A549 (cell line): ENCODE measurements at regions not wholly inside any gene's neighbourhood (a gene's known extent, or its start where the extent isn't known, plus 50 kb on each side); places are given as distances from the start of the nearest gene placed in this dataset.

Source experiments
- ELK1 ChIP-seq: fragments of 150-350 bp; IDR thresholded peaks from 2 replicates; pipeline ENCODE4 v1.6.1; 2014; ENCODE audit warnings: low read depth, mild to moderate bottlenecking, low read length
- EP300 ChIP-seq, 2 experiments: fragments of >200 bp; sonication (Bioruptor Twin); formaldehyde crosslinking; IDR thresholded peaks; 2 replicates in 1 of 2; 3 replicates in 1 of 2; pipeline ENCODE4 v1.6.1; 2016 to 2017
- POLR2A ChIP-seq: IDR thresholded peaks from 2 replicates; pipeline ENCODE4 v1.6.1; 2012; ENCODE audit warnings: mild to moderate bottlenecking, low read length
- TF ChIP-seq, protein P1 (sequence below): fragments of >200 bp; sonication (Bioruptor Twin); formaldehyde crosslinking; IDR thresholded peaks from 3 replicates; pipeline ENCODE4 v1.5.1; 2016

- TF ChIP-seq, protein P1, sequence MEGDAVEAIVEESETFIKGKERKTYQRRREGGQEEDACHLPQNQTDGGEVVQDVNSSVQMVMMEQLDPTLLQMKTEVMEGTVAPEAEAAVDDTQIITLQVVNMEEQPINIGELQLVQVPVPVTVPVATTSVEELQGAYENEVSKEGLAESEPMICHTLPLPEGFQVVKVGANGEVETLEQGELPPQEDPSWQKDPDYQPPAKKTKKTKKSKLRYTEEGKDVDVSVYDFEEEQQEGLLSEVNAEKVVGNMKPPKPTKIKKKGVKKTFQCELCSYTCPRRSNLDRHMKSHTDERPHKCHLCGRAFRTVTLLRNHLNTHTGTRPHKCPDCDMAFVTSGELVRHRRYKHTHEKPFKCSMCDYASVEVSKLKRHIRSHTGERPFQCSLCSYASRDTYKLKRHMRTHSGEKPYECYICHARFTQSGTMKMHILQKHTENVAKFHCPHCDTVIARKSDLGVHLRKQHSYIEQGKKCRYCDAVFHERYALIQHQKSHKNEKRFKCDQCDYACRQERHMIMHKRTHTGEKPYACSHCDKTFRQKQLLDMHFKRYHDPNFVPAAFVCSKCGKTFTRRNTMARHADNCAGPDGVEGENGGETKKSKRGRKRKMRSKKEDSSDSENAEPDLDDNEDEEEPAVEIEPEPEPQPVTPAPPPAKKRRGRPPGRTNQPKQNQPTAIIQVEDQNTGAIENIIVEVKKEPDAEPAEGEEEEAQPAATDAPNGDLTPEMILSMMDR = no peak
- TF ChIP-seq ELK1 (no peak), EP300 (IDR thresholded peaks at IDR 0.05) (no peak), POLR2A (no peak)
These were observed 628.8 kb downstream of the SPRY1 start for GRCh38 chr4:124025428-124025827.
